ENCODE measurements at regions not wholly inside any gene's neighbourhood (a gene's known extent, or its start where the extent isn't known, plus 50 kb on each side); places are given as distances from the start of the nearest gene placed in this dataset.
"Not testable (repeated sequence)": the region's sequence is repeated elsewhere in the genome, so short reads cannot be mapped to it uniquely, and the experiment has no call there.

- DNase-seq (ENCODE audit: low read depth), result no peak
Observed at GRCh38 chr6:90463359-90463758, 123.5 kb downstream of the MAP3K7 start.

GRCh38 chr6:90462102-90462501, 124.8 kb downstream of the MAP3K7 start:
- no peak for DNase-seq (ENCODE audit: low read depth)

GRCh38 chr6:90461383-90461782, 125.5 kb downstream of the MAP3K7 start:
- DNase-seq (ENCODE audit: low read depth), result no peak

- no peak for DNase-seq (ENCODE audit: low read depth)
Observed at GRCh38 chr6:90460051-90460450, 126.8 kb downstream of the MAP3K7 start.

- DNase-seq (ENCODE audit: low read depth), result no peak
Observed at GRCh38 chr6:90459225-90459758, 127.6 kb downstream of the MAP3K7 start.

GRCh38 chr6:90458353-90459224, 128.3 kb downstream of the MAP3K7 start:
- DNase-seq (ENCODE audit: low read depth), result no peak

- DNase-seq (ENCODE audit: low read depth), result no peak
Observed at GRCh38 chr6:90457867-90458259, 129.0 kb downstream of the MAP3K7 start.

- DNase-seq (ENCODE audit: low read depth), result not testable (repeated sequence)
Observed at GRCh38 chr6:90456997-90457866, 129.6 kb downstream of the MAP3K7 start.

- DNase-seq (ENCODE audit: low read depth), result no peak
Observed at GRCh38 chr6:90456001-90456400, 130.9 kb downstream of the MAP3K7 start.

- no peak for DNase-seq (ENCODE audit: low read depth)
Observed at GRCh38 chr6:90454836-90455427, 131.9 kb downstream of the MAP3K7 start.

GRCh38 chr6:90450268-90450953, 136.5 kb downstream of the MAP3K7 start:
- DNase-seq (ENCODE audit: low read depth), result no peak

GRCh38 chr6:90449311-90449710, 137.6 kb downstream of the MAP3K7 start:
- no peak for DNase-seq (ENCODE audit: low read depth)

- no peak for DNase-seq (ENCODE audit: low read depth)
Observed at GRCh38 chr6:90448836-90449235, 138.0 kb downstream of the MAP3K7 start.

GRCh38 chr6:90446164-90446563, 140.7 kb downstream of the MAP3K7 start:
- no peak for DNase-seq (ENCODE audit: low read depth)

GRCh38 chr6:90445533-90446108, 141.3 kb downstream of the MAP3K7 start:
- no peak for DNase-seq (ENCODE audit: low read depth)

- no peak for DNase-seq (ENCODE audit: low read depth)
Observed at GRCh38 chr6:90444160-90444714, 142.6 kb downstream of the MAP3K7 start.

- no peak for DNase-seq (ENCODE audit: low read depth)
Observed at GRCh38 chr6:90442366-90442765, 144.5 kb downstream of the MAP3K7 start.

GRCh38 chr6:90440586-90441283, 144.1 kb upstream of the BACH2 start:
- DNase-seq (ENCODE audit: low read depth), result no peak

- DNase-seq (ENCODE audit: low read depth), result no peak
Observed at GRCh38 chr6:90439586-90439985, 142.9 kb upstream of the BACH2 start.

- no peak for DNase-seq (ENCODE audit: low read depth)
Observed at GRCh38 chr6:90436403-90436802, 139.8 kb upstream of the BACH2 start.

Measured in forelimb muscle (tissue), 1 donor.